ENCODE measurements at regions not wholly inside any gene's neighbourhood (a gene's known extent, or its start where the extent isn't known, plus 50 kb on each side); places are given as distances from the start of the nearest gene placed in this dataset.

- no peak overlapping the region for H3K9ac ChIP-seq (ENCODE audit: extremely low read depth, insufficient read length, low read length)
- H2BK5ac ChIP-seq (ENCODE audit: insufficient read length, low read length), result no peak overlapping the region
- no peak overlapping the region for H3K56ac ChIP-seq (ENCODE audit: insufficient read length, low read depth, low read length)
- no peak for DNase-seq
- H2BK120ac ChIP-seq (ENCODE audit: low read depth, low read length, poor library complexity, severe bottlenecking), result no peak overlapping the region
- TF ChIP-seq CTCF (conservative IDR thresholded peaks at IDR 0.05), result no peak
- no peaks in the 10 kb centered on the region; the same call in 1 of the 2 replicates for H3K4me1 ChIP-seq (ENCODE audit: insufficient read depth, low read length)
- Mint-ChIP-seq H3K36me3 (ENCODE audit: insufficient read depth in 1 of 3, low read depth in 3 of 3) (no peaks in the 10 kb centered on the region), H3K27me3 (ENCODE audit: low read depth) (no peaks in the 10 kb centered on the region), H3K9me3 (no peaks in the 10 kb centered on the region), H3K4me1 (peaks cover 2 to 10% of the 10 kb centered on the region in 2 experiments; a peak in 3 of 4 replicates), H3K4me3 (no peak overlapping the region), H3K27ac (no peak overlapping the region)
- H3K23me2 ChIP-seq (ENCODE audit: insufficient read length, low read depth, low read length, poor library complexity, severe bottlenecking), result no peaks in the 10 kb centered on the region
- H2AFZ ChIP-seq (ENCODE audit: low read length), result no peak overlapping the region
- H3K23ac ChIP-seq (ENCODE audit: insufficient read length, low read depth, low read length), result no peak overlapping the region
- no peak overlapping the region for H3T11ph ChIP-seq (ENCODE audit: low read length)
- no peaks in the 10 kb centered on the region for H3K79me2 ChIP-seq (ENCODE audit: insufficient read depth, low read length)
- no peak overlapping the region for H4K91ac ChIP-seq (ENCODE audit: insufficient read length, low read depth, low read length)
- no peaks in the 10 kb centered on the region for H3K27me3 ChIP-seq (ENCODE audit: insufficient read depth, low read length)
- H2BK15ac ChIP-seq (ENCODE audit: low read depth, low read length), result no peak overlapping the region
- H2BK20ac ChIP-seq (ENCODE audit: low read depth, low read length, poor library complexity, severe bottlenecking), result no peak overlapping the region
- no peaks in the 10 kb centered on the region for H3K79me1 ChIP-seq (ENCODE audit: insufficient read depth, low read depth, low read length, poor library complexity, severe bottlenecking)
- no peak overlapping the region for H3K27ac ChIP-seq (ENCODE audit: insufficient read length, low read depth, low read length)
- H4K8ac ChIP-seq (replicated peaks; ENCODE audit: insufficient read length, low read depth, low read length), result no peak overlapping the region
- H3K14ac ChIP-seq (ENCODE audit: insufficient read depth, low read length), result no peak overlapping the region; the same call in 1 of the 2 replicates
- H3K4ac ChIP-seq (ENCODE audit: low read depth, low read length), result no peak overlapping the region
- H3K18ac ChIP-seq (ENCODE audit: insufficient read length, low read depth, low read length), result no peak overlapping the region
- H3K4me2 ChIP-seq (ENCODE audit: insufficient read depth, insufficient read length, low read length), result no peak overlapping the region
- no peaks in the 10 kb centered on the region for H3K9me3 ChIP-seq (ENCODE audit: control insufficient read depth, low read depth, low read length)
- no peaks in the 10 kb centered on the region for H4K20me1 ChIP-seq (ENCODE audit: control insufficient read depth, insufficient read depth, insufficient read length)
- no CpG with 5 or more reads among the region's 4 CpGs for WGBS (ENCODE audit: extremely low coverage, insufficient read length, low lambda C conversion rate)
- H2AK5ac ChIP-seq (ENCODE audit: insufficient read length, low read length), result no peak overlapping the region
- H4K5ac ChIP-seq (ENCODE audit: insufficient read length, low read depth, low read length), result no peak overlapping the region
- no peak overlapping the region for H2BK12ac ChIP-seq (ENCODE audit: insufficient read length, low read depth, low read length)
Observed at GRCh38 chr7:17033245-17033644, 151.5 kb upstream of the AGR3 start.
